ENCODE measurements at regions not wholly inside any gene's neighbourhood (a gene's known extent, or its start where the extent isn't known, plus 50 kb on each side); places are given as distances from the start of the nearest gene placed in this dataset.

DNA sequence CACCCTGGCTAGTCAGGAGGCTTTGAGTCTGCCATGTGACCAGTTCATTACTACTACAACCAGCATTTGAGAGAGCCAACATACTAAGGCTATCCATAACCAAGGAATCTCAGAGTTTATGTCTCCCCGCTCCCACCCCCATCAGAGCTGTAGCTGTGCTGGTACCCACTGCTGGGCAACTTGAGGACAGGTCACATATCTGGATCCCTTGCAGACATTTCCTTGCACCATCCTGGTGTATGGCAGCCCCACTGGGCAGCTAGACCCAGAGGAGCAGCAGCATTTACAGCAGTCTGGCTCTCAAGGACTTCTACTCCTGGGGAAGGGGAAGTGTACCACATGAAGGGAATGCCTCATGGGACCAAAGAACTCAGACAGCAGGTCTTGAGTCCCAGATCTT is 160.8 kb upstream of the ST8SIA2 start:
- no peak overlapping the region for H2AFZ ChIP-seq
- no peak overlapping the region for H3K4me2 ChIP-seq (ENCODE audit: low read length)
- no peaks in the 10 kb centered on the region for H3K9me3 ChIP-seq (ENCODE audit: control insufficient read depth, low read length)
- no peaks in the 10 kb centered on the region for H3K4me1 ChIP-seq
- TF ChIP-seq, protein P1, sequence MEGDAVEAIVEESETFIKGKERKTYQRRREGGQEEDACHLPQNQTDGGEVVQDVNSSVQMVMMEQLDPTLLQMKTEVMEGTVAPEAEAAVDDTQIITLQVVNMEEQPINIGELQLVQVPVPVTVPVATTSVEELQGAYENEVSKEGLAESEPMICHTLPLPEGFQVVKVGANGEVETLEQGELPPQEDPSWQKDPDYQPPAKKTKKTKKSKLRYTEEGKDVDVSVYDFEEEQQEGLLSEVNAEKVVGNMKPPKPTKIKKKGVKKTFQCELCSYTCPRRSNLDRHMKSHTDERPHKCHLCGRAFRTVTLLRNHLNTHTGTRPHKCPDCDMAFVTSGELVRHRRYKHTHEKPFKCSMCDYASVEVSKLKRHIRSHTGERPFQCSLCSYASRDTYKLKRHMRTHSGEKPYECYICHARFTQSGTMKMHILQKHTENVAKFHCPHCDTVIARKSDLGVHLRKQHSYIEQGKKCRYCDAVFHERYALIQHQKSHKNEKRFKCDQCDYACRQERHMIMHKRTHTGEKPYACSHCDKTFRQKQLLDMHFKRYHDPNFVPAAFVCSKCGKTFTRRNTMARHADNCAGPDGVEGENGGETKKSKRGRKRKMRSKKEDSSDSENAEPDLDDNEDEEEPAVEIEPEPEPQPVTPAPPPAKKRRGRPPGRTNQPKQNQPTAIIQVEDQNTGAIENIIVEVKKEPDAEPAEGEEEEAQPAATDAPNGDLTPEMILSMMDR (IDR thresholded peaks at IDR 0.05): no peak
- no peak overlapping the region for H3K4me3 ChIP-seq (ENCODE audit: low read depth, low read length)
- no peaks in the 10 kb centered on the region for H3K27me3 ChIP-seq (ENCODE audit: control insufficient read depth, insufficient read depth, low read length)
- H3K36me3 ChIP-seq (ENCODE audit: control insufficient read depth, insufficient read depth, low read length): no peaks in the 10 kb centered on the region
- no peak overlapping the region for H3K27ac ChIP-seq
- no peak overlapping the region for H3K9ac ChIP-seq
- H3K79me2 ChIP-seq: no peaks in the 10 kb centered on the region

DNA sequence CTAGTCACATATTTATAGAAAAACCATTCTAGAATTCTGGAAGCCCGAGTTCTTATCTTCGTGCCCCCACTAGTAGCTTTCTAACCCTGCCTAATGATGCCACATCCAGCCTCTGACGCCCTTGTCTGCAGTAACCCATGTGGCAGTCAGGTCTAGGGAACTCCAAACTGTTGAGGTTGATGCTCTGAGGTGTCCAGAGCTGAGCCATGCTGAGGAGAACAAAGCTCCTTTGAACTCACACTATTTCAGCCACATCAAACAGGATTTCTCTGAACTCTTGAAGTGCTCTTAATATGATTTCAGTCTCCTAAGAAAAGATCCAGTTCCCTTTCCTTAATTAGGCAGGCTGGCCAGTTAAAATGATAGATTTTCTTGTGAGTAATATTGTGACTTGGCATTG is 150.5 kb upstream of the ST8SIA2 start:
- H3K27ac ChIP-seq: no peak overlapping the region
- H2AFZ ChIP-seq: no peak overlapping the region
- H3K4me3 ChIP-seq (ENCODE audit: low read depth, low read length): no peak overlapping the region
- no peaks in the 10 kb centered on the region for H3K36me3 ChIP-seq (ENCODE audit: control insufficient read depth, insufficient read depth, low read length)
- TF ChIP-seq, protein P1 (IDR thresholded peaks at IDR 0.05): no peak
- no peak overlapping the region for H3K9ac ChIP-seq
- H3K27me3 ChIP-seq (ENCODE audit: control insufficient read depth, insufficient read depth, low read length): no peaks in the 10 kb centered on the region
- no peak overlapping the region for H3K4me2 ChIP-seq (ENCODE audit: low read length)
- H3K79me2 ChIP-seq: no peaks in the 10 kb centered on the region
- no peaks in the 10 kb centered on the region for H3K9me3 ChIP-seq (ENCODE audit: control insufficient read depth, low read length)
- H3K4me1 ChIP-seq: no peaks in the 10 kb centered on the region

DNA sequence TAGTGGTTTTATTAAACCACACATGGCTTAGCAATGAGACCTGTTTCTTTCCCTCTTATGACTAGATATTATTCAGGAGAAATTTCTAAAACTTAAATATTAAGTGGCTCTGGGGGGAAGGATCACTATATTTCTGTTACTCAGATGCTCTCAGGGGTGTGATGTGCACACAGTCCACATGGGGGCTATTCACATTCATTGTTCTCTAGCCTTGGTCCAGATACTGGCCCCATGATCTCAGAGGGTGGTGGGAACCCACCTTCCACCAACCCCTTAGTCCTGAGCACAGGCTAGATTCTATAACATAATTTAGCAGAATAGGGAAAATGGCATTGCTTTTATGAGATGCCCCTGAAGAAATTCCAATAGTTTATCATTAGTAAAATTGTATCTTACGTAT is 149.0 kb upstream of the ST8SIA2 start:
- no peaks in the 10 kb centered on the region for H3K4me1 ChIP-seq
- TF ChIP-seq, protein P1 (IDR thresholded peaks at IDR 0.05): no peak
- H3K4me3 ChIP-seq (ENCODE audit: low read depth, low read length): no peak overlapping the region
- H3K9ac ChIP-seq: no peak overlapping the region
- H3K36me3 ChIP-seq (ENCODE audit: control insufficient read depth, insufficient read depth, low read length): no peaks in the 10 kb centered on the region
- H2AFZ ChIP-seq: no peak overlapping the region
- H3K27me3 ChIP-seq (ENCODE audit: control insufficient read depth, insufficient read depth, low read length): no peaks in the 10 kb centered on the region
- H3K9me3 ChIP-seq (ENCODE audit: control insufficient read depth, low read length): no peaks in the 10 kb centered on the region
- H3K79me2 ChIP-seq: no peaks in the 10 kb centered on the region
- H3K4me2 ChIP-seq (ENCODE audit: low read length): no peak overlapping the region
- no peak overlapping the region for H3K27ac ChIP-seq

DNA sequence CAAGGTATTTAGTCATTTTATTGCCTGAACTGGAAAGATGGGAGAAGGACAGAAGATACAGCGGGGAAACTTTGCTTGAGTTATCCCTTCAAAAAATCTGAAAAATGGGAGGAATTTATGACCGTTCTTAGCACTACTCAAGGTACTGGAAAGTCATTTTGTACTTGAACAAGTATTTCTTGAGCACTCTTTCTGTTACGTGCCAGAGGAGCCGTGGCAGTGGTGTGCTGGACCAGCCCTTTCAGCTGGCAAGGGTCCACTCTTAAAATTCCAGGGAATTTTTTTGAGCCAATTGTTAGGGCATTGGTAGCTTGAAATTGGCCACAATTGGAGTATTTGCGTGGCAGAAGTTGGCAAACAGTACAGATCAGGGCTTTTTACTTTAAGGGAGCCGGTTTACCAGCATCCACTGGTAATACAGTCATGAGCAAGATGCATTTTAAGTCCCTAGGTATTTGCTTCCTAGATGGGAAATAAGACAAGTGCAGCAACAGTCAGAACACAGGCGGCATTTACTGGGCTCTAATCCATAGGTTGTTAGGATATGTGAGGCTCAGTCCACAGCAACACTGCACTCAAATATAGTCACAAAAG is 145.9 kb upstream of the ST8SIA2 start:
- no peak overlapping the region for H3K9ac ChIP-seq
- H3K9me3 ChIP-seq (ENCODE audit: control insufficient read depth, low read length): no peaks in the 10 kb centered on the region
- H3K27me3 ChIP-seq (ENCODE audit: control insufficient read depth, insufficient read depth, low read length): no peaks in the 10 kb centered on the region
- TF ChIP-seq, protein P1 (IDR thresholded peaks at IDR 0.05): no peak
- no peak overlapping the region for H3K27ac ChIP-seq
- H3K4me3 ChIP-seq (ENCODE audit: low read depth, low read length): no peak overlapping the region
- H3K79me2 ChIP-seq: no peaks in the 10 kb centered on the region
- H3K36me3 ChIP-seq (ENCODE audit: control insufficient read depth, insufficient read depth, low read length): no peaks in the 10 kb centered on the region
- no peak overlapping the region for H3K4me2 ChIP-seq (ENCODE audit: low read length)
- no peaks in the 10 kb centered on the region for H3K4me1 ChIP-seq
- no peak overlapping the region for H2AFZ ChIP-seq
